KMS-11 (cell line): ENCODE measurements at regions not wholly inside any gene's neighbourhood (a gene's known extent, or its start where the extent isn't known, plus 50 kb on each side); places are given as distances from the start of the nearest gene placed in this dataset.

Source experiments
- H2AFZ ChIP-seq: fragments of 200-600 bp; sonication (generic); 2 replicates; pipeline ENCODE4 v1.6.1; 2016; ENCODE audit warnings: antibody characterized with exemption, mixed run types, low read depth
- H3K27ac ChIP-seq: fragments of 200-600 bp; sonication (generic); 2 replicates; pipeline ENCODE4 v1.6.1; 2016; ENCODE audit warnings: mild to moderate bottlenecking, mixed run types
- H3K27me3 ChIP-seq: fragments of 200-600 bp; sonication (generic); 2 replicates; pipeline ENCODE4 v1.6.1; 2017; ENCODE audit warnings: mild to moderate bottlenecking, low read depth, mixed run types, moderate library complexity; ENCODE audit not compliant: insufficient read depth
- H3K36me3 ChIP-seq: fragments of 200-600 bp; sonication (generic); 2 replicates; pipeline ENCODE4 v1.6.1; 2017; ENCODE audit warnings: mild to moderate bottlenecking, mixed run types; ENCODE audit not compliant: insufficient read depth
- H3K4me1 ChIP-seq: fragments of 200-600 bp; sonication (generic); 2 replicates; pipeline ENCODE4 v1.6.1; 2016; ENCODE audit warnings: mild to moderate bottlenecking, low read depth, mixed run types; ENCODE audit not compliant: poor library complexity, severe bottlenecking
- H3K4me2 ChIP-seq: fragments of 200-600 bp; sonication (generic); 2 replicates; pipeline ENCODE4 v1.7.0; 2016; ENCODE audit warnings: mild to moderate bottlenecking, mixed run types
- H3K4me3 ChIP-seq: fragments of 200-600 bp; sonication (generic); IDR thresholded peaks from 2 replicates; pipeline ENCODE4 v1.6.1; 2017; ENCODE audit warnings: low read depth, low read length, mixed read lengths; ENCODE audit not compliant: insufficient read depth
- H3K79me2 ChIP-seq: fragments of 200-600 bp; sonication (generic); 2 replicates; pipeline ENCODE4 v1.6.1; 2016; ENCODE audit warnings: low read depth, mixed run types; ENCODE audit not compliant: insufficient read depth
- H3K9ac ChIP-seq: fragments of 200-600 bp; sonication (generic); 2 replicates; pipeline ENCODE4 v1.6.1; 2016; ENCODE audit warnings: mild to moderate bottlenecking, mixed run types
- H4K20me1 ChIP-seq: fragments of 200-600 bp; sonication (generic); 2 replicates; pipeline ENCODE4 v1.6.1; 2016; ENCODE audit warnings: mild to moderate bottlenecking, mixed run types; ENCODE audit not compliant: insufficient read depth
- TF ChIP-seq, protein P1 (sequence below): fragments of 200-600 bp; sonication (generic); conservative IDR thresholded peaks from 2 replicates; pipeline ENCODE4 v1.6.1; 2017; ENCODE audit warnings: low read depth, mild to moderate bottlenecking, antibody characterized with exemption, low read length, moderate library complexity, mixed read lengths

DNA sequence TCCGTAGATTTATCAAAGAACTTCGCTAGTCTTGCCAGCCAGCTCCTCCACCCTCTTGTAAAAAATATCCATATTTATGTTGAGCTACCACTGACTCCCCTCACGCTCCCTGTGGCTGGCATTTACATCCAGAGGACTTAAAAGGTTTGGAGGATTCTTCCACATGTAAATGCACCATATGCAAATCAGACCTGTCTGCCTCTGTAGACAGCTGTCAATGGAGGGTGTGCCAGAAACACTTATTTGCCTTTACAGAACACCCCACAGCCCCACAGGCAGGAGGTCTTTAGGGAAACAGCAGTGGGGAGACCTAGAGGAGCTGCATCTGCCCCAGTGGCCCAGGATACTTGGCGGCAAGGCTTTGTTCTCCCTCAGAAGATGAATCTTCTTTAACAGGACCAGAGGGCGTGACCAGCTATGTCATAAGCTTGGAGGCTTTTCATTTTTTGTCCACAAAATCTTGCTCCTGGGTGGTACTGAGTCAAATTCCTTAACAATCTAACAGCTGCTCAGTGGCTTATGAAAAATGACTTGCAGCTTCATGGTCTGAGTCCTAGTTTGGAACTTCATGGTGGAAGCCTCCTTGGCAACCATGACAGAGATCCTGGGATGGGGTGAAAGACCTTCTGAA lies 535.8 kb downstream of the EBF1 start:
- Histone ChIP-seq H3K27ac (no peak overlapping the region), H3K4me2 (no peak overlapping the region), H3K79me2 (no peaks in the 10 kb centered on the region), H3K9ac (no peak overlapping the region), H3K4me1 (no peaks in the 10 kb centered on the region), H3K36me3 (no peaks in the 10 kb centered on the region), H3K4me3 (no peak overlapping the region), H2AFZ (no peak overlapping the region), H4K20me1 (no peaks in the 10 kb centered on the region), H3K27me3 (no peaks in the 10 kb centered on the region)
- TF ChIP-seq, protein P1, sequence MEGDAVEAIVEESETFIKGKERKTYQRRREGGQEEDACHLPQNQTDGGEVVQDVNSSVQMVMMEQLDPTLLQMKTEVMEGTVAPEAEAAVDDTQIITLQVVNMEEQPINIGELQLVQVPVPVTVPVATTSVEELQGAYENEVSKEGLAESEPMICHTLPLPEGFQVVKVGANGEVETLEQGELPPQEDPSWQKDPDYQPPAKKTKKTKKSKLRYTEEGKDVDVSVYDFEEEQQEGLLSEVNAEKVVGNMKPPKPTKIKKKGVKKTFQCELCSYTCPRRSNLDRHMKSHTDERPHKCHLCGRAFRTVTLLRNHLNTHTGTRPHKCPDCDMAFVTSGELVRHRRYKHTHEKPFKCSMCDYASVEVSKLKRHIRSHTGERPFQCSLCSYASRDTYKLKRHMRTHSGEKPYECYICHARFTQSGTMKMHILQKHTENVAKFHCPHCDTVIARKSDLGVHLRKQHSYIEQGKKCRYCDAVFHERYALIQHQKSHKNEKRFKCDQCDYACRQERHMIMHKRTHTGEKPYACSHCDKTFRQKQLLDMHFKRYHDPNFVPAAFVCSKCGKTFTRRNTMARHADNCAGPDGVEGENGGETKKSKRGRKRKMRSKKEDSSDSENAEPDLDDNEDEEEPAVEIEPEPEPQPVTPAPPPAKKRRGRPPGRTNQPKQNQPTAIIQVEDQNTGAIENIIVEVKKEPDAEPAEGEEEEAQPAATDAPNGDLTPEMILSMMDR = no peak

DNA sequence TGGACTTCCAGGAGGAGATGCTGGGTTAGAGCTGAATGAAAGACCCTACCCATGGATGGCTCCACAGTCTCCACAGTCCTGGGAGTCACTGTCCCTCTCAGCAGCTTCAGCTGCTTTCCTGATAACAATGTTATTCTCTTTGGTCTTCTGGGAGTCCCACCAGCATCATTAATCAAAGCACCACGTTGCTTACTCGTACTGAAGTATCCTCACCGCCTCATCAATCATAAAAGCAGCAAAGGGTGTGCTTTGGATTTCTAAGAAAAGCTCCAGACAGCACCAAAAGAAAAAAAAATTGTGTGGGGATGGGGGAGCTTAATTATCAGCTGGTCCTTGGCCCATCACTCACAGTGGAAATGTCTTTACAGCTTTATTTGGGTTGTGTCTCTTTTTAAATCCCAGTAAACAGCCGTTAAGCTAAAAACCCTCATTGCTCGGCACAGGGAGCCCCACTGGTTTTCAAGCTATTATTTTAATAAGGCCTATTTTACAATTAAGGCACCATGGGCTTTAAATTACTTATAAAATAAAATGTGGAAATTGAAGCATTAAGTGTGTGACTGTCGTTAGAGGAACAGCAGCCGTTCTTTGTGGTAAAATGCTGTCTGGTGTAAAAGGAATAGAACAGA lies 538.0 kb downstream of the EBF1 start:
- H2AFZ ChIP-seq = no peak overlapping the region
- no peaks in the 10 kb centered on the region for H4K20me1 ChIP-seq
- H3K9ac ChIP-seq = no peak overlapping the region
- no peaks in the 10 kb centered on the region for H3K27me3 ChIP-seq
- H3K4me1 ChIP-seq = no peaks in the 10 kb centered on the region
- no peaks in the 10 kb centered on the region for H3K79me2 ChIP-seq
- H3K36me3 ChIP-seq = no peaks in the 10 kb centered on the region
- no peak overlapping the region for H3K4me3 ChIP-seq
- H3K4me2 ChIP-seq = no peak overlapping the region
- H3K27ac ChIP-seq = no peak overlapping the region
- TF ChIP-seq, protein P1 = no peak

DNA sequence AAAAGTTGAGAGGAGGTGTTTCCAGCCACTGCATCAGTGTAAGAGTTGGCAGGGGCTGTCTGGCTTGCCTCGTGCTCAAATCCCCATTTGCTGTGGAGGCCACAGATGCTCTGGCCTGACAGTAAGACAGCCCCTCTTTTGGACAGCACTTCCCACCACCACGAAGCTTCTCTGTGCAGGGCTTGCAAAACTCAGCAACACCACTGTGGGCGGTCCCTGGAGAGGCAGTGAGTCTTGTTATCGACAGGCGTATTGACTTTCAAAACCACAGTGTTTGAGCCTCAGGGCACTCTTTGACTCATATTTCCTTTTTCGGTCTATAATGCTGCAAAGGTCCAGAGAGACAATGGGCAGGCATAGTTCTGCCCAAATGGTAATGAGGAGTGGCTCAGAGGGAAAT lies 539.5 kb downstream of the EBF1 start:
- H3K9ac ChIP-seq = no peak overlapping the region
- no peaks in the 10 kb centered on the region for H3K27me3 ChIP-seq
- no peak overlapping the region for H2AFZ ChIP-seq
- H3K36me3 ChIP-seq = no peaks in the 10 kb centered on the region
- no peak overlapping the region for H3K4me2 ChIP-seq
- no peaks in the 10 kb centered on the region for H3K79me2 ChIP-seq
- no peaks in the 10 kb centered on the region for H3K4me1 ChIP-seq
- no peaks in the 10 kb centered on the region for H4K20me1 ChIP-seq
- TF ChIP-seq, protein P1 = no peak
- H3K4me3 ChIP-seq = no peak overlapping the region
- H3K27ac ChIP-seq = no peak overlapping the region

DNA sequence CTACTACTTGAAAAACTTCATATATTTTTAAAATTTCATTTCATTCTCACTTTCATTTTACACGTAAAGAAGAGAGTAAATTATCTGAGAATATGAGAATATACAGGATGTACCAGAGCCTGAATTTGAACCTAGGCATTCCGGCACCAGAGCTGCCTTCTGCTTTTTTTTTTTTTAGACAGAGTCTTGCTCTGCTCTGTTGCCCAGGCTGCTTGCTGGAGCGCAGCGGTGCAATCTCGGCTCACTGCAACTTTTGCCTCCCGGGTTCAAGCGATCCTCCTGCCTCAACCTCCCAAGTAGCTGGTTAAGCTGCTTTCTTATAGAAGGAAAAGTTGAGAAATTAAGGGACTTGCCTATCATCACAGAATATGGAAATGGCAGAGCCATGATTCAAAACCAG lies 540.1 kb downstream of the EBF1 start:
- TF ChIP-seq, protein P1 = no peak
- H2AFZ ChIP-seq = no peak overlapping the region
- H3K4me2 ChIP-seq = no peak overlapping the region

More for the DNA sequence above, 540.1 kb downstream of the EBF1 start:
- H3K36me3 ChIP-seq = no peaks in the 10 kb centered on the region
- H3K9ac ChIP-seq = no peak overlapping the region
- no peaks in the 10 kb centered on the region for H3K27me3 ChIP-seq
- H4K20me1 ChIP-seq = no peaks in the 10 kb centered on the region
- H3K27ac ChIP-seq = no peak overlapping the region
- no peaks in the 10 kb centered on the region for H3K79me2 ChIP-seq
- H3K4me3 ChIP-seq = no peak overlapping the region
- H3K4me1 ChIP-seq = no peaks in the 10 kb centered on the region
